GM23338 (cell line): ENCODE measurements at regions not wholly inside any gene's neighbourhood (a gene's known extent, or its start where the extent isn't known, plus 50 kb on each side); places are given as distances from the start of the nearest gene placed in this dataset.
"Not testable (repeated sequence)": the region's sequence is repeated elsewhere in the genome, so short reads cannot be mapped to it uniquely, and the experiment has no call there.

Experiments
- ATAC-seq: fragments of 200-7000 bp; cut with Tn5 transposase; 3 replicates; pipeline ENCODE4 v1.9.1; 2020
- DNase-seq: peaks from one replicate; pipeline ENCODE4 v3.0.0-alpha.2; 2015; ENCODE audit warnings: low spot score
- H2AFZ ChIP-seq: fragments of 200-600 bp; sonication (generic); 2 replicates; pipeline ENCODE4 v1.8.0; 2016; ENCODE audit warnings: antibody characterized with exemption, mild to moderate bottlenecking, moderate library complexity
- H3F3A ChIP-seq: fragments of 200-600 bp; sonication (generic); replicated peaks from 2 replicates; pipeline ENCODE4 v1.8.0; 2017; ENCODE audit warnings: antibody characterized with exemption, mixed run types, low read depth
- H3K27ac ChIP-seq: fragments of 200-600 bp; sonication (generic); 2 replicates; pipeline ENCODE4 v1.6.1; 2016; ENCODE audit warnings: low read depth
- H3K27me3 ChIP-seq: fragments of 200-600 bp; sonication (generic); 2 replicates; pipeline ENCODE4 v1.8.0; 2016; ENCODE audit warnings: mild to moderate bottlenecking, mixed run types, moderate library complexity; ENCODE audit not compliant: insufficient read depth
- H3K36me3 ChIP-seq: fragments of 200-600 bp; sonication (generic); 2 replicates; pipeline ENCODE4 v1.8.0; 2016; ENCODE audit warnings: mild to moderate bottlenecking; ENCODE audit not compliant: insufficient read depth
- H3K4me1 ChIP-seq: fragments of 200-600 bp; sonication (generic); 2 replicates; pipeline ENCODE4 v1.8.0; 2016; ENCODE audit warnings: mild to moderate bottlenecking, moderate library complexity; ENCODE audit not compliant: insufficient read depth
- H3K4me2 ChIP-seq: fragments of 200-600 bp; sonication (generic); 2 replicates; pipeline ENCODE4 v1.7.1; 2017; ENCODE audit warnings: mixed run types
- H3K4me3 ChIP-seq: fragments of 200-600 bp; sonication (generic); 2 replicates; pipeline ENCODE4 v1.6.1; 2016; ENCODE audit warnings: mixed run types
- H3K79me2 ChIP-seq: fragments of 200-600 bp; sonication (generic); replicated peaks from 2 replicates; pipeline ENCODE4 v1.8.0; 2017; ENCODE audit warnings: mild to moderate bottlenecking; ENCODE audit not compliant: insufficient read depth
- H3K9me2 ChIP-seq: fragments of 200-600 bp; sonication (generic); 2 replicates; pipeline ENCODE4 v1.8.0; 2017; ENCODE audit not compliant: insufficient read depth
- H4K20me1 ChIP-seq: fragments of 200-600 bp; sonication (generic); replicated peaks from 2 replicates; pipeline ENCODE4 v1.8.0; 2017; ENCODE audit warnings: mild to moderate bottlenecking; ENCODE audit not compliant: insufficient read depth
- H3K27ac Mint-ChIP-seq: 2 replicates; pipeline ENCODE4 v1.8.0; 2020; ENCODE audit warnings: inconsistent platforms, mild to moderate bottlenecking, moderate library complexity, mixed read lengths
- H3K27me3 Mint-ChIP-seq: 3 replicates; pipeline ENCODE4 v1.8.0; 2022; ENCODE audit warnings: low read depth, mild to moderate bottlenecking, moderate library complexity, mixed read lengths, inconsistent platforms; ENCODE audit not compliant: insufficient read depth, poor library complexity
- H3K36me3 Mint-ChIP-seq: 3 replicates; pipeline ENCODE4 v1.8.0; 2021; ENCODE audit warnings: low read depth, mild to moderate bottlenecking, inconsistent platforms, moderate library complexity, mixed read lengths
- H3K4me1 Mint-ChIP-seq: 3 replicates; pipeline ENCODE4 v1.8.0; 2020; ENCODE audit warnings: mild to moderate bottlenecking, inconsistent platforms, mixed read lengths
- H3K4me3 Mint-ChIP-seq: 3 replicates; pipeline ENCODE4 v1.8.0; 2021; ENCODE audit warnings: moderate library complexity, mild to moderate bottlenecking, inconsistent platforms, mixed read lengths
- H3K9me3 Mint-ChIP-seq: 3 replicates; pipeline ENCODE4 v1.8.0; 2020; ENCODE audit warnings: moderate library complexity, mild to moderate bottlenecking, inconsistent platforms, mixed read lengths
- CREB1 ChIP-seq: fragments of 250-450 bp; sonication (Bioruptor Pico); IDR thresholded peaks from 2 replicates; pipeline ENCODE4 v1.5.0; 2020; ENCODE audit warnings: low read depth, mild to moderate bottlenecking, moderate library complexity
- ETS1 ChIP-seq: IDR thresholded peaks from 2 replicates; pipeline ENCODE4 v1.6.1; 2016; ENCODE audit warnings: antibody characterized with exemption
- EZH2 ChIP-seq: fragments of 200-600 bp; sonication (generic); IDR thresholded peaks from one replicate; pipeline ENCODE4 v1.8.0; 2017; ENCODE audit warnings: antibody characterized with exemption, mild to moderate bottlenecking, low read depth; ENCODE audit not compliant: unreplicated experiment
- POLR2AphosphoS5 ChIP-seq: IDR thresholded peaks from 2 replicates; pipeline ENCODE4 v1.6.1; 2016; ENCODE audit warnings: antibody characterized with exemption, low read depth
- REST ChIP-seq: IDR thresholded peaks from one replicate; pipeline ENCODE4 v1.6.1; 2018; ENCODE audit warnings: antibody characterized with exemption; ENCODE audit not compliant: unreplicated experiment

GRCh38 chr20:47909696-47910369 is 124.6 kb upstream of the SULF2 start:
- H3K27me3 Mint-ChIP-seq, H3K4me3 ChIP-seq, H3F3A ChIP-seq, H3K79me2 ChIP-seq, H3K36me3 Mint-ChIP-seq, ATAC-seq, H3K4me2 ChIP-seq, H3K9me2 ChIP-seq, DNase-seq, H2AFZ ChIP-seq, H3K4me1 ChIP-seq, H3K27ac Mint-ChIP-seq, H3K27me3 ChIP-seq, H3K36me3 ChIP-seq, H4K20me1 ChIP-seq, H3K9me3 Mint-ChIP-seq, H3K4me3 Mint-ChIP-seq, H3K27ac ChIP-seq: not testable (repeated sequence)
- H3K4me1 Mint-ChIP-seq: peaks cover 19% of the 10 kb centered on the region

- not testable (repeated sequence) for H4K20me1 ChIP-seq, H3K27ac Mint-ChIP-seq, H3K4me3 ChIP-seq, H3K9me3 Mint-ChIP-seq, DNase-seq, H2AFZ ChIP-seq, H3F3A ChIP-seq, ATAC-seq, H3K4me3 Mint-ChIP-seq, H3K79me2 ChIP-seq, H3K36me3 ChIP-seq, H3K36me3 Mint-ChIP-seq, H3K4me2 ChIP-seq, H3K27me3 ChIP-seq, H3K4me1 ChIP-seq, H3K27me3 Mint-ChIP-seq, H3K27ac ChIP-seq, H3K9me2 ChIP-seq
- H3K4me1 Mint-ChIP-seq: peaks cover 26% of the 10 kb centered on the region
Observed at GRCh38 chr20:47908361-47909035, 123.2 kb upstream of the SULF2 start.

GRCh38 chr20:47907951-47908350 is 122.7 kb upstream of the SULF2 start:
- not testable (repeated sequence) for H3K36me3 Mint-ChIP-seq, H3K9me2 ChIP-seq, H4K20me1 ChIP-seq, H2AFZ ChIP-seq, H3K4me1 ChIP-seq, H3K36me3 ChIP-seq, ATAC-seq, H3K4me3 Mint-ChIP-seq, H3K27ac ChIP-seq, H3K79me2 ChIP-seq, H3K27me3 ChIP-seq, H3K27me3 Mint-ChIP-seq, H3F3A ChIP-seq, H3K4me2 ChIP-seq, H3K4me3 ChIP-seq, DNase-seq, H3K27ac Mint-ChIP-seq, H3K9me3 Mint-ChIP-seq
- peaks cover 26% of the 10 kb centered on the region for H3K4me1 Mint-ChIP-seq

GRCh38 chr20:47907031-47907675 is 121.9 kb upstream of the SULF2 start:
- Histone ChIP-seq H4K20me1 (no peaks in the 10 kb centered on the region), H3K4me2 (no peak overlapping the region), H3K4me1 (no peaks in the 10 kb centered on the region), H3K36me3 (no peaks in the 10 kb centered on the region), H3F3A (no peaks in the 10 kb centered on the region), H2AFZ (no peak overlapping the region), H3K27ac (no peak overlapping the region), H3K27me3 (no peaks in the 10 kb centered on the region), H3K79me2 (no peaks in the 10 kb centered on the region), H3K9me2 (no peaks in the 10 kb centered on the region), H3K4me3 (no peak overlapping the region)
- H3K27me3 Mint-ChIP-seq: peaks cover 6% of the 10 kb centered on the region
- no peak overlapping the region for H3K27ac Mint-ChIP-seq
- H3K4me3 Mint-ChIP-seq: no peak overlapping the region
- H3K4me1 Mint-ChIP-seq: peaks cover 23% of the 10 kb centered on the region
- TF ChIP-seq EZH2 (no peak), CREB1 (CRISPR knock-in tag) (no peak), ETS1 (no peak), POLR2AphosphoS5 (no peak), REST (no peak)
- no peak for ATAC-seq
- peak; percentile 11 for DNase-seq
- H3K36me3 Mint-ChIP-seq: no peaks in the 10 kb centered on the region
- no peaks in the 10 kb centered on the region for H3K9me3 Mint-ChIP-seq
